Stimulated activated CD4-positive, alpha-beta T cell treated with anti-CD3 and anti-CD28 coated beads, Interleukin-4, amount 100 ng/mL, for 1 hour (primary cell): ENCODE measurements at regions not wholly inside any gene's neighbourhood (a gene's known extent, or its start where the extent isn't known, plus 50 kb on each side); places are given as distances from the start of the nearest gene placed in this dataset.
"Not testable (repeated sequence)": the region's sequence is repeated elsewhere in the genome, so short reads cannot be mapped to it uniquely, and the experiment has no call there.

Experiments used
- DNase-seq: peaks from one replicate; pipeline ENCODE4 v3.0.0-alpha.2; 2020

DNA sequence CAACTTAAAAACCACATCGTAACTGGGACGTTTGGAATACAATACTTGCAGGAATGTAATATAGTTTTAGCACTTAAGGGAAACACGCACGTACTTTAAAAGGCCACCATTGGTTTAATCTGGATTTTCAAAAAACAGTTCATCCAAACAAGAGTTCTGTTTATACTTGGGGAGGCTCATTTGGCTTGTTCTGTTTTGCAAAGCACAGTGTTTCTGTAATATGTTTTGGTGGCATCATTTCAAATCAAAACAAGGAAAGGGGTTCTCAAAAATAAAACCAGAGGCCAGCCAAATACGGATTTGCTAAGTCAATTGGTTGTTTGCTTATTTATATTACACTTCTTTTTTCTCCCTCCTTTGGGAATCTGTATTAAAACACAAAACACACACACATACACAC lies 656.1 kb upstream of the SOX9 start:
- DNase-seq: no peak

GRCh38 chr17:71467719-71468118 lies 653.1 kb upstream of the SOX9 start:
- no peak for DNase-seq

DNA sequence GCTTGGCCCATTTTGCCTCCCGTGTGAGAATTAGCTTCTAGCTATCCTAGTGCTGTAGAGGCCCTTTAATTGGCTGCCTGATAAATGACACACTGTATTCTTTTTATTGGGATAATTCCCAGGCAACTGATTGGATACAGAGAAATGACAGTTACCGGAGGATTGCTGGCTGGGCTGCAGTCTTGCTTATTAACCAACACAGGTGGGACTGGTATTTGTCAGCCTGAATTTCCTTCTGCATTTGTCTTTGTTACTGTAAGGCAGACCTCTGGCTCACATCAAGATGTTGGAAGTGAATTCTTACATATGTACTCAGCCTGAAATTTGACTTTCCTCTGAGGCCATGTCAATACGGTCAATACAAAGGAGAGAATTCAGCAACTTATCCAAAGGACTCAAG lies 650.8 kb upstream of the SOX9 start:
- no peak for DNase-seq

GRCh38 chr17:71472809-71473789 lies 647.7 kb upstream of the SOX9 start:
- no peak for DNase-seq

- DNase-seq: no peak
Measured at GRCh38 chr17:71477356-71477755, 643.5 kb upstream of the SOX9 start.

GRCh38 chr17:71480099-71480498 lies 640.7 kb upstream of the SOX9 start:
- no peak for DNase-seq

DNA sequence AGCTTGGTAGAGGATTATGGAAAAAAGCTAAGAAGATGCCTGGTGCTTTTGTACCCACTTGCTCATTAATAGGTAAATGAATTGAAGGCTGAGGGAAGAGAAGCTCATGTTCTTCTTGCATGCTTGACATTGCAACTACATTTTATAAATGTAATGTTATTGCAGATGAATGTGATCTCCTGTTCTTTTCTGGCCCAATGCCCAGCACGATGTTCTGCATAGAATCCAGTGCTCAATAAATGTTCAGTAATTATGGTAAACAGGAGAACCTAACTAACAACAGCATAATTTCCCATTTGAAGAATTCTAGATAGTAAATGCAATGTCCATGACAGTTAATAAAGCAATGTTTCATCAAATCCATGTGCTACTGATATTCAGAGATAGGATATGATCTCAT lies 638.2 kb upstream of the SOX9 start:
- no peak for DNase-seq

DNA sequence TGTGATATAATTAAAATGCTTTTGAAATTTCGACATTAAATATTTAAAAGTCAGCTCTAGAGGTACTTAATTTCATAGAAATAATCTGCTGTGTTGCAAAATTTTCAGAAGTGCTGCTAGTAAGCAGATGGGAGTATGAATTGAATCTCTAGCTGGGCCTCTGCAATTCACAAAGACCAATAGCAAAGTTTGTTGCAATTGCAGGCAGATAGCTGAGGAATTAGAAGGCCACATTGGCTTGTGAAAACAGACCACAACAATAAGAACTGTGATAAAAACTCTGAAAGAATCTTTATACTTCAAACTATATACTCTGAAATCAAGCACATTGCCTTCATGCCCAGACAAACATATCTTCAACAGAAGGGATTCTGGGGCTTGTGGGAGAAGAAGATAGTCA lies 636.3 kb upstream of the SOX9 start:
- DNase-seq: no peak

DNA sequence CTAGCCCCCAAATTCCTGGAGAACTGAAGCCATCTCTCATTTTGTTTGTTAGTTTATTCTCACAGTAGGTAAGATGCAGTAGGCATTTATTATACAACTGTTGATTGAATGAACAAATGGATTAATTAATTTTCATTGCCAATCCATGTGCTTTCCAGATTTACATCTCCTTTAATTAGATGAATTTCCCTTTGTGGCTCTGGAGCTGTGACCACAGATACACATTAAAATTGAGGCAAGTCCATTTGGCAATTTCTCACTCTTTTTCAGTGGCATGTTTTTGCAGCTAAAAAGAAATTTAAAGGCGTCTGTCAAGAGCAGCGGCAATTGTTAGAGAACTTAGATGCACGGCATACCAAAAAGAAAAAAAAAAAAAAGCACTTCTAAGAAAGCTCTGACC lies 635.4 kb upstream of the SOX9 start:
- no peak for DNase-seq

DNA sequence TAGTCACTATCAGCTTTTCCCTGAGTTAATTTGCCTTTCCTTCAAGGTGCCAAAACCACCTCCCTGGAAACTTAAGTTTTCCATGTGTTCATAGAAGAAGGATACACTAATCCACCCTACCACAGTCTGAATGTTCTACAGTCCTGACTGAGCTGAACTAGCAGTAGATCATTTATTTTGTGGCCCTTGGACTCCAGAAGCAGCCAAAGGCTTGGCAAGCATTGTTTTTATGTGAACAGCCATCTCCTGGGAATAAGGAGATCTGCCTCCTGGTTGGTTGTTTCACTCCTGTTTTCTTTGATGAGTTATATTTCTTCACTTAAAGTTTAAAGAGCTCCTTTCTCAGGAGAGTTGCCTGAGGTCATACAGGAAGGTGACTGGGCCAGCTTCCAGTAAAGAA lies 634.6 kb upstream of the SOX9 start:
- no peak for DNase-seq

DNA sequence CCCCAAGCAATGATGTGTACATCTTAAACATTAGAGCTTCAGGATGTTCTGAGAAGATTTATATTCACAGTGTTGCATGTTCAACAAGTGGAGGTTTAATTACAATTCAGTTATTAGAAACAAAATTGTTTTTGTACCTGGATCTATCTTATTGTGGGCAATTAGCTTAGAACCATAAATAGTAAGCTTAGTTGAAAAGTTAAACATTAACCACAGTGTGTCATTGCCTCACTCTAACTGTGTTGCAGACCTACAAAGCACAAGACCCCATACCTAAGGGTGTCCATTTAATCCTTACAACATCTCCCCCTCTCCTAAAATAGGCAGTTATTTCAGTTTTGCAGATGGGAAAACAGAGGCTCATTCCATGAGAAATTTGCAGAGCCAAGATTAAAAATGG lies 632.0 kb upstream of the SOX9 start:
- no peak for DNase-seq

DNA sequence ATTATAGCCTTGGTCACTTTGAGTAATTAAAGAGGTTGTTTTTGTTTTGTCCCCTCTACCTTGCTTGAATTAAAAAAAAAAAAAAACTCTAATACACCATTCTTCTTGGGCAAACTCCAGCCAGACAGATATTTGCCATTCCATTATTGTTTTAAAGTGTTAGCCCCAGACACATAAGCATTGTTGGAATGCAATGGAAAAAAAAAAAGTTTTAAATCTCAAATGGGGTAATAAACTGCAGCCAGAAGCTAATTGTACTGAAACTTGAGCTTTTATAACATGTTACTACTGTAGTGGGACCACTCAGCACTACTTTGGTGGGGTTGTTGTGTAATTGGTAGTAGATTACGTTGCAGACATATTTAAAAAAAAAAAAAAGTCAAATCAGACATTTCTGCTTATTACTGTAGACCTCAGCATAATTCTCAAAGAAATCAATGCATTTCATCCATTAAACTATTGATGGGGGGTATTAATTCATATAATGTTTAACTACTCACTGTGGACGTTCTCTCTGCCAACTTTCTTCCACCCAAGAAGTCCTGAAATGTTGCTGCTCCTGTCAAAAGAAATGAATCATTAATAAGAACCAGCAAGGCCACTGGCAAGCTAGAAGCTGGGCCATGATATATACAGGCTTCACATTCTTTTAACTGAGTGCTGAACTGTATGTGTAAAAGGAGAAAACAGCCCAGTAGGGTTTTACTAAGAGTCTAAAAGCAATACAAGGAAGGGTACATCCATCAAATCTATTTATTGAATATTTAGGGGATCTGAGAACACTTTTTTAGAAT lies 626.6 kb upstream of the SOX9 start:
- no peak for DNase-seq

- no peak for DNase-seq
Measured at GRCh38 chr17:71495420-71495819, 625.4 kb upstream of the SOX9 start.

- DNase-seq: no peak
Measured at GRCh38 chr17:71496552-71496951, 624.3 kb upstream of the SOX9 start.

DNA sequence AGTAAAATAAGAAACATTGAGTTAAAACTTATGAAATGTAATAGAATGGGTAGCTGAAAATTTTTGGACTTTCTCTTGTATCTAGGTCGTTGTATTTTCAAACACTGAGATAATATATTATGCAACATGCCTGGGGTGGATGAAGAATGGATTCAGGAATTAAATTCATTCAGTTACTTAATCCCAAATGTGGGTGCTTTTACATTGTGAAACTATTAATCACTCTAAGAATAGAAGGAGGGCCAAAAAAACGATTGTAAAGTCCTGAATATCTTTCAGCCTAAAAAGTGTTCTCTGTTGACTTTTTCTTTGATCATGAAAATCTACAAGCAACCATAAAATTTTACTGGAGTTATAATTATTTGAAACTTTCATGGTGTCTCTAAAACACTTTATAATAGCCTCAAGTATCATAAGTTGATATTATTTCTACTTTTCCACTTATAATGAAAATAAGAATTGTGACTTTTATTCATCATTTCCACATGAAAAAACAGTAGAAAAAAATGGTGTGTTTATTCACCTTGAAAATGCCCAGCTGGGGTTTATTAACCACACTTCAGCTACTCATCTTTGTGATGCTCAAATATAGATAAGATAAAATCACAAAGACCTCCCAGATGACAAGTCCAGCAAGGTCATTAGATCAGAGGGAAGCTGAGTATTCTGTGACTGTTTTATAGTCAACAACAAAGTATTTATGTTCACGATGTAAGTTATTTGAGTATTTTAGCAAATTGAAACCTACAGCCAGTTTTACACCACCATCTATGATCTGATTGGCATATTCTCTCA lies 619.9 kb upstream of the SOX9 start:
- no peak for DNase-seq

- DNase-seq: no peak
Measured at GRCh38 chr17:71501711-71502110, 619.1 kb upstream of the SOX9 start.

- DNase-seq: no peak
Measured at GRCh38 chr17:71502443-71502842, 618.4 kb upstream of the SOX9 start.

DNA sequence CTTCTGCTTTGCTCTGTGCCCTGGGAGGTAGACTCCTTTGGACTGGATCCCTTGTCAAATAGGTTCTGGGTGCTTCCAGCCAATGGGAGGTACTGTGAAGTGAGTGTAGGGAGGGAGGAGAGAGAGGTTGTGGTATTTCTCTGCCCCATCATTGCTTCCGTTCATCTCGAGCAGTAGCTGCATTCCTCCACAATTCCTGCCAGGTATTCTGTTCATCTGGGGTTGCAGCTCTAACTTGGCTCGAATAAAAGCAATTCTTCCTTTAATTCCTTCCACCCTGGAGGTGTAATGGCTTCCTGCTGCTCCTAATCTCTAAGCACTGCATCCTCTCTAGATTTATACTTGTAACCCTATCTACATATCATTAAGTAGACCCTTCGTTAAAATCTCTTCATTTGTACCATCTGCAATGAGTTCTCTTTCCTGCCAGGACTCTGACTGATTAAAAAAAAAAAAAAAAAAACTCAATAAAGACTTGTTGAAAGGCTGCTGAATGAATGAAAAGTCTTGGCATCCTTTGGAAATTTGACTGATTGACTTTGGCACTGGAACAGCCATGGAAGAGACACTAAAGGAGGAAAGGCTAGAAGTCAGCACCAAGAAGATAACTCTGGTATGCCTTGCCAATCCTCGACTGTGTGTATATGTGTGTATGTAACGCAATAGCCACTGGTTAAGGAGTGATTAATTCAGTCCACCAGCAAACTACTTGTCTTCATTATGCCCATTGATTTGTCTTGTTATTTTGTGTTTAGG lies 616.9 kb upstream of the SOX9 start:
- no peak for DNase-seq

GRCh38 chr17:71505200-71505599 lies 615.6 kb upstream of the SOX9 start:
- no peak for DNase-seq

DNA sequence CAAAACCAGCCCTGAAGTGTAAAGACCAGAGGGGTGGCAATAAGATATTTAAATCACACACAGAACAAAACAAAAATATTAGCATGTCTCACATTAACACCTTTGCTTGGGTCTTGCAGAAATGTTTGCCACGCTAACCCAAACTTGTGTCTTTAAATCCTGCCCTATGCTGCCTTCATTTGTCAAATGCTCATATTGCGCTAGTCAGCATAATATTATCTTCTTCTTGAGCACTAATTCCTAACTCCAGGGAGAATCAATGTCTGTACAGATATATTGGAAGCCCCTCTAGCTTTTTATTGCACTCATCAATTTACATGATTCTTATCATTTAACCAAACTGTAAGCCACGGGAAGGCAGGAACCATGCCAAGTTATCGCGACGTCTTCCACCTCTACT lies 614.8 kb upstream of the SOX9 start:
- no peak for DNase-seq

DNA sequence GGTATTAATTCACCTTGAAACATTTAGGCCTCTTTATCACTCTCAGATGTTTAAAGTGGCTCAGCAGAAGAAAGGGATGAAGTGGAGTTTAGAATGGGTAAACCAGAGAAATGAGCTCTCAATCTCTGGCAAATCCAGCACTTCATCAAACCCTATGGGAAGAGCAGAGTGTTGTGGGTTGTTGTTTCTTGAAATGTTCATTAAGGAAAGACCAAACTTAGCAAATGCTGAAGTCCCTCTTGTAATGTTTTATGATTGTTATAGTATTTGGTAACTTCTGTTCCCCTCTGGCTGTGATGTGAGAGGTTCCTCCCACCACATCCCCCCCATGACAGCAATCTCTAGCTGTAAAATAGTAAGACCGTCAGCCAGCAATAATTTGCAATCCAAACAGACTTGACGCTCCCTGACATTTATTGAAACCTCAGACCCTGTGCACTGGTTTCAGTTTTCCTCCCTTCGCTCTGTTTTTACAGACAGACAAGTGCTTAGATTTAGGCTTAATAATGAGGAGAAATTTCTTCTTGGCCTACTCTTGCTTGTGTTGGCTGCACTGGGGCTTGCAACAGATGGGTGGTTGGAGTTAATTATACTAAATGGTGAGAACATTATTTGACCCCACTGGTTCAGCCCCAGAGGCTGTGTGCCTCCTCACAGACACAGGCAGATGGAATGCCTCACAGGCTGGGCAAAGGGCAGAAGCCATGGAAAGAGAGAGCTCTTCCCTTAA lies 609.4 kb upstream of the SOX9 start:
- no peak for DNase-seq

DNA sequence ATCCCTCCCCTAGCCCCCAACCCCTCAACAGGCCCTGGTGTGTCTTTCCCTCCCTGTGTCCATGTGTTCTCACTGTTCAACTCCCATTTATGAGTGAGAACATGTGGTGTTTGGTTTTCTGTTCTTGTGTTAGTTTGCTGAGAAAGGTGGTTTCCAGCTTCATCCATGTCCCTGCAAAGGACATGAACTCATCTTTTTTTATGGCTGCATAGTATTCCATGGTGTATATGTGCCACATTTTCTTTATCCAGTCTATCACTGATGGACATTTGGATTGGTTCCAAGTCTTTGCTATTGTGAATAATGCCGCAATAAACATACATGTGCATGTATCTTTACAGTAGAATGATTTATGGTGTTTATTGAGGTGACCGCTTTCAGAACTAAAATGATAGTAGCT lies 607.1 kb upstream of the SOX9 start:
- DNase-seq: not testable (repeated sequence)
